Right lobe of liver (tissue), 4 donors: ENCODE measurements at regions not wholly inside any gene's neighbourhood (a gene's known extent, or its start where the extent isn't known, plus 50 kb on each side); places are given as distances from the start of the nearest gene placed in this dataset.

ENCODE experiments used
- POLR2A ChIP-seq: fragments of 450-650 bp; IDR thresholded peaks from one replicate; pipeline ENCODE4 v1.6.1; 2017; ENCODE audit warnings: antibody characterized with exemption, mild to moderate bottlenecking
- TF ChIP-seq, protein P1 (sequence below), 4 donors: fragments of 200-600 bp in 3 of 4; fragments of 450-650 bp in 1 of 4; IDR thresholded peaks; one replicate each; pipeline versions ENCODE4 v1.5.1 to v1.8.0; 2016 to 2022; ENCODE audit warnings: antibody characterized with exemption in 4 of 4, mild to moderate bottlenecking in 2 of 4
- donor health status: DM: no; HTN: no; CAD: no.
- donor health status: DM: no; HTN: no; CAD: no.
- donor health status: DM: no; HTN: yes; CAD: no.

DNA sequence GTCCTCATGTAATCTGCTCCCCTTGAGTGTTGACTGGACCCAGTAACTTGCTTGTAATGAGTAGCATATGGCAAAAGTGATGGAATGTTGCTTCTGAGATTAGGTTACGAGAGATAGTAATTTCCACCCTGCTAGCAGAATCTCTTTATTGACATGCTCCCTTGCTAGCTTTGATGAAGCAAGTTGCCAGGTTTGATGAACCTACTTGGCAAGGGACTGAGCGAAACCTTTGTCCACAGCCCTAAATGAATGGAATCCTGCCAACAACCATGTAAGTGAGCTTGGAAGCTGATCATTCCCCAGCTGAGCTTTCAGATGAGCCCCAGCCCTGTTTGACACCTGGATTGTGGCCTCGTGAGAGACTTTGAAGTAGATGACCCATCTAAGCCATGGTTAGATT is 120.8 kb upstream of the PLXNC1 start:
- TF ChIP-seq, protein P1, sequence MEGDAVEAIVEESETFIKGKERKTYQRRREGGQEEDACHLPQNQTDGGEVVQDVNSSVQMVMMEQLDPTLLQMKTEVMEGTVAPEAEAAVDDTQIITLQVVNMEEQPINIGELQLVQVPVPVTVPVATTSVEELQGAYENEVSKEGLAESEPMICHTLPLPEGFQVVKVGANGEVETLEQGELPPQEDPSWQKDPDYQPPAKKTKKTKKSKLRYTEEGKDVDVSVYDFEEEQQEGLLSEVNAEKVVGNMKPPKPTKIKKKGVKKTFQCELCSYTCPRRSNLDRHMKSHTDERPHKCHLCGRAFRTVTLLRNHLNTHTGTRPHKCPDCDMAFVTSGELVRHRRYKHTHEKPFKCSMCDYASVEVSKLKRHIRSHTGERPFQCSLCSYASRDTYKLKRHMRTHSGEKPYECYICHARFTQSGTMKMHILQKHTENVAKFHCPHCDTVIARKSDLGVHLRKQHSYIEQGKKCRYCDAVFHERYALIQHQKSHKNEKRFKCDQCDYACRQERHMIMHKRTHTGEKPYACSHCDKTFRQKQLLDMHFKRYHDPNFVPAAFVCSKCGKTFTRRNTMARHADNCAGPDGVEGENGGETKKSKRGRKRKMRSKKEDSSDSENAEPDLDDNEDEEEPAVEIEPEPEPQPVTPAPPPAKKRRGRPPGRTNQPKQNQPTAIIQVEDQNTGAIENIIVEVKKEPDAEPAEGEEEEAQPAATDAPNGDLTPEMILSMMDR (IDR thresholded peaks at IDR 0.05): no peak
- no peak for TF ChIP-seq POLR2A
